ENCODE measurements at regions not wholly inside any gene's neighbourhood (a gene's known extent, or its start where the extent isn't known, plus 50 kb on each side); places are given as distances from the start of the nearest gene placed in this dataset.

DNA sequence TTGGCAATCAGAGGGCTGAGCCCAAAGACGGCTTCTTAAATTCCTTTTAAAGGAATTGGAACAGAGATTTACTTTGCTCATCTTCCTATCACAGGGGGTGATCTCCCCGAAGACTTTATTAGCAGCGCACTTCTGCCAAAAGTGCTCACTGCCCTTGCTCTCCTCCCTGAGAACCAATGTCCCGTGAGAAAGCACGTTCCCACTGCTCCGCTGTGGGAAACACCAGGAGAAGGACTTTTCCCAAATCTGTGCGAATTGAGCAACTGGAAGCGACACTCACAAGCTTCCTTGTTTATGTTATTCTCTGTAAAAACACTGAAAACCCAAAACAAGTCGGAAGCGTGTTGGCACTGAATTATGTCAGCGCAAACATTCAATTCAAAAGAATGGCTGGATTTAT, 670.8 kb upstream of the NR2F2 start:
- TF ChIP-seq HMG20A (CRISPR knock-in tag; IDR thresholded peaks at IDR 0.05; ENCODE audit: borderline replicate concordance), result no peak
- no peak for TF ChIP-seq ZNF570 (CRISPR knock-in tag; IDR thresholded peaks at IDR 0.05; ENCODE audit: borderline replicate concordance)
- TF ChIP-seq MEF2D (CRISPR knock-in tag; IDR thresholded peaks at IDR 0.05), result no peak
- TF ChIP-seq, protein P1, sequence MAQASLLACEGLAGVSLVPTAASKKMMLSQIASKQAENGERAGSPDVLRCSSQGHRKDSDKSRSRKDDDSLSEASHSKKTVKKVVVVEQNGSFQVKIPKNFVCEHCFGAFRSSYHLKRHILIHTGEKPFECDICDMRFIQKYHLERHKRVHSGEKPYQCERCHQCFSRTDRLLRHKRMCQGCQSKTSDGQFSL (CRISPR knock-in tag; IDR thresholded peaks at IDR 0.05), result no peak
- TF ChIP-seq, protein P2, sequence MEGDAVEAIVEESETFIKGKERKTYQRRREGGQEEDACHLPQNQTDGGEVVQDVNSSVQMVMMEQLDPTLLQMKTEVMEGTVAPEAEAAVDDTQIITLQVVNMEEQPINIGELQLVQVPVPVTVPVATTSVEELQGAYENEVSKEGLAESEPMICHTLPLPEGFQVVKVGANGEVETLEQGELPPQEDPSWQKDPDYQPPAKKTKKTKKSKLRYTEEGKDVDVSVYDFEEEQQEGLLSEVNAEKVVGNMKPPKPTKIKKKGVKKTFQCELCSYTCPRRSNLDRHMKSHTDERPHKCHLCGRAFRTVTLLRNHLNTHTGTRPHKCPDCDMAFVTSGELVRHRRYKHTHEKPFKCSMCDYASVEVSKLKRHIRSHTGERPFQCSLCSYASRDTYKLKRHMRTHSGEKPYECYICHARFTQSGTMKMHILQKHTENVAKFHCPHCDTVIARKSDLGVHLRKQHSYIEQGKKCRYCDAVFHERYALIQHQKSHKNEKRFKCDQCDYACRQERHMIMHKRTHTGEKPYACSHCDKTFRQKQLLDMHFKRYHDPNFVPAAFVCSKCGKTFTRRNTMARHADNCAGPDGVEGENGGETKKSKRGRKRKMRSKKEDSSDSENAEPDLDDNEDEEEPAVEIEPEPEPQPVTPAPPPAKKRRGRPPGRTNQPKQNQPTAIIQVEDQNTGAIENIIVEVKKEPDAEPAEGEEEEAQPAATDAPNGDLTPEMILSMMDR (CRISPR knock-in tag; IDR thresholded peaks at IDR 0.05), result no peak
- TF ChIP-seq HNRNPLL (IDR thresholded peaks at IDR 0.05; ENCODE audit: low read depth, low read length, poor library complexity, severe bottlenecking), result no peak
- TF ChIP-seq, protein P3, sequence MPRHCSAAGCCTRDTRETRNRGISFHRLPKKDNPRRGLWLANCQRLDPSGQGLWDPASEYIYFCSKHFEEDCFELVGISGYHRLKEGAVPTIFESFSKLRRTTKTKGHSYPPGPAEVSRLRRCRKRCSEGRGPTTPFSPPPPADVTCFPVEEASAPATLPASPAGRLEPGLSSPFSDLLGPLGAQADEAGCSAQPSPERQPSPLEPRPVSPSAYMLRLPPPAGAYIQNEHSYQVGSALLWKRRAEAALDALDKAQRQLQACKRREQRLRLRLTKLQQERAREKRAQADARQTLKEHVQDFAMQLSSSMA (CRISPR knock-in tag; IDR thresholded peaks at IDR 0.05), result no peak
- no peak for TF ChIP-seq ZFX (CRISPR knock-in tag; IDR thresholded peaks at IDR 0.05; ENCODE audit: low read depth)
- no peak for TF ChIP-seq HDAC6 (IDR thresholded peaks at IDR 0.05; ENCODE audit: low read depth, low read length)
- TF ChIP-seq MTA1 (CRISPR knock-in tag; IDR thresholded peaks at IDR 0.05; ENCODE audit: borderline replicate concordance), result no peak
- no peak for TF ChIP-seq AGO1 (IDR thresholded peaks at IDR 0.05; ENCODE audit: low read depth, low read length, poor library complexity, severe bottlenecking)
- TF ChIP-seq KLF13 (CRISPR knock-in tag; IDR thresholded peaks at IDR 0.05), result no peak
- TF ChIP-seq BRCA1 (CRISPR knock-in tag; IDR thresholded peaks at IDR 0.05), result no peak
- no peak for TF ChIP-seq POLR2G (IDR thresholded peaks at IDR 0.05; ENCODE audit: low read depth, low read length)
